ENCODE measurements at regions not wholly inside any gene's neighbourhood (a gene's known extent, or its start where the extent isn't known, plus 50 kb on each side); places are given as distances from the start of the nearest gene placed in this dataset.

GRCh38 chr2:217664761-217665160 lies 338.0 kb downstream of the TNS1 start:
- intact Hi-C loops (cut with micrococcal nuclease), result no loop called here

GRCh38 chr2:217662984-217663602 lies 339.7 kb downstream of the TNS1 start:
- H3K79me2 ChIP-seq (ENCODE audit: insufficient read depth, low read length), result no peaks in the 10 kb centered on the region
- H4K20me1 ChIP-seq (ENCODE audit: insufficient read depth, low read length), result no peaks in the 10 kb centered on the region
- Mint-ChIP-seq H3K9me3 (peaks cover 0 to 3% (median 0%) of the 10 kb centered on the region in 7 donors), H3K4me3 (no peak overlapping the region), H3K27ac (no peak overlapping the region), H3K27me3 (ENCODE audit: low read depth in 3 of 3) (peaks cover 2 to 11% (median 6%) of the 10 kb centered on the region in 3 donors), H3K4me1 (no peaks in the 10 kb centered on the region), H3K36me3 (no peaks in the 10 kb centered on the region)
- H3K4me3 ChIP-seq (replicated peaks in 1 of 3; ENCODE audit: low read depth in 2 of 3, low read length in 3 of 3), result no peak overlapping the region
- no peak overlapping the region for H3K4me2 ChIP-seq (replicated peaks; ENCODE audit: extremely low read depth, low read length, poor library complexity, severe bottlenecking)
- DNase-seq, result no peak
- no peaks in the 10 kb centered on the region for H3K36me3 ChIP-seq (replicated peaks in 1 of 2; ENCODE audit: control insufficient read depth in 1 of 2, insufficient read depth in 2 of 2, low read length in 2 of 2)
- peaks cover 0 to 4% of the 10 kb centered on the region in 2 donors for H3K27me3 ChIP-seq (ENCODE audit: control insufficient read depth in 2 of 2, insufficient read depth in 2 of 2, low read length in 2 of 2)
- no peak overlapping the region for H3K27ac ChIP-seq (ENCODE audit: low read depth in 1 of 2, low read length in 2 of 2)
- no peaks in the 10 kb centered on the region for H3K9me3 ChIP-seq (replicated peaks in 1 of 2; ENCODE audit: control insufficient read depth in 1 of 2, insufficient read depth in 1 of 2, low read length in 2 of 2)
- WGBS (ENCODE audit: insufficient coverage), result 100% methylated on average over 3 of the region's 3 CpGs
- no peak overlapping the region for H2AFZ ChIP-seq (ENCODE audit: insufficient read depth, low read depth, low read length, poor library complexity, severe bottlenecking)
- intact Hi-C loops (cut with micrococcal nuclease), result no loop called here
- H3K9ac ChIP-seq (ENCODE audit: insufficient read depth, low read length, poor library complexity, severe bottlenecking), result no peak overlapping the region
- TF ChIP-seq, protein P1, sequence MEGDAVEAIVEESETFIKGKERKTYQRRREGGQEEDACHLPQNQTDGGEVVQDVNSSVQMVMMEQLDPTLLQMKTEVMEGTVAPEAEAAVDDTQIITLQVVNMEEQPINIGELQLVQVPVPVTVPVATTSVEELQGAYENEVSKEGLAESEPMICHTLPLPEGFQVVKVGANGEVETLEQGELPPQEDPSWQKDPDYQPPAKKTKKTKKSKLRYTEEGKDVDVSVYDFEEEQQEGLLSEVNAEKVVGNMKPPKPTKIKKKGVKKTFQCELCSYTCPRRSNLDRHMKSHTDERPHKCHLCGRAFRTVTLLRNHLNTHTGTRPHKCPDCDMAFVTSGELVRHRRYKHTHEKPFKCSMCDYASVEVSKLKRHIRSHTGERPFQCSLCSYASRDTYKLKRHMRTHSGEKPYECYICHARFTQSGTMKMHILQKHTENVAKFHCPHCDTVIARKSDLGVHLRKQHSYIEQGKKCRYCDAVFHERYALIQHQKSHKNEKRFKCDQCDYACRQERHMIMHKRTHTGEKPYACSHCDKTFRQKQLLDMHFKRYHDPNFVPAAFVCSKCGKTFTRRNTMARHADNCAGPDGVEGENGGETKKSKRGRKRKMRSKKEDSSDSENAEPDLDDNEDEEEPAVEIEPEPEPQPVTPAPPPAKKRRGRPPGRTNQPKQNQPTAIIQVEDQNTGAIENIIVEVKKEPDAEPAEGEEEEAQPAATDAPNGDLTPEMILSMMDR (IDR thresholded peaks at IDR 0.05), result no peak
- no peaks in the 10 kb centered on the region for H3K4me1 ChIP-seq (ENCODE audit: control insufficient read depth in 1 of 2, insufficient read depth in 2 of 2, low read length in 2 of 2)

More at GRCh38 chr2:217664761-217665160, 338.0 kb downstream of the TNS1 start:
- Mint-ChIP-seq H3K4me1 (no peaks in the 10 kb centered on the region), H3K27me3 (ENCODE audit: low read depth in 3 of 3) (peaks cover 2 to 13% (median 6%) of the 10 kb centered on the region in 3 donors), H3K9me3 (peaks cover 0 to 3% (median 0%) of the 10 kb centered on the region in 7 donors), H3K4me3 (no peak overlapping the region), H3K27ac (no peak overlapping the region), H3K36me3 (no peaks in the 10 kb centered on the region)
- 70% methylated on average over 1 of the region's 2 CpGs for WGBS (ENCODE audit: insufficient coverage)
- H3K36me3 ChIP-seq (replicated peaks in 1 of 2; ENCODE audit: control insufficient read depth in 1 of 2, insufficient read depth in 2 of 2, low read length in 2 of 2), result no peaks in the 10 kb centered on the region
- H2AFZ ChIP-seq (ENCODE audit: insufficient read depth, low read depth, low read length, poor library complexity, severe bottlenecking), result no peak overlapping the region
- TF ChIP-seq, protein P1 (IDR thresholded peaks at IDR 0.05), result no peak
- no peaks in the 10 kb centered on the region for H3K79me2 ChIP-seq (ENCODE audit: insufficient read depth, low read length)
- H4K20me1 ChIP-seq (ENCODE audit: insufficient read depth, low read length), result no peaks in the 10 kb centered on the region
- H3K27me3 ChIP-seq (ENCODE audit: control insufficient read depth in 2 of 2, insufficient read depth in 2 of 2, low read length in 2 of 2), result no peaks in the 10 kb centered on the region
- H3K27ac ChIP-seq (ENCODE audit: low read depth in 1 of 2, low read length in 2 of 2), result no peak overlapping the region
- no peak overlapping the region for H3K9ac ChIP-seq (ENCODE audit: insufficient read depth, low read length, poor library complexity, severe bottlenecking)
- no peaks in the 10 kb centered on the region for H3K9me3 ChIP-seq (replicated peaks in 1 of 2; ENCODE audit: control insufficient read depth in 1 of 2, insufficient read depth in 1 of 2, low read length in 2 of 2)
- H3K4me3 ChIP-seq (replicated peaks in 1 of 3; ENCODE audit: low read depth in 2 of 3, low read length in 3 of 3), result no peak overlapping the region
- no peak for DNase-seq
- H3K4me1 ChIP-seq (ENCODE audit: control insufficient read depth in 1 of 2, insufficient read depth in 2 of 2, low read length in 2 of 2), result no peaks in the 10 kb centered on the region
- no peak overlapping the region for H3K4me2 ChIP-seq (replicated peaks; ENCODE audit: extremely low read depth, low read length, poor library complexity, severe bottlenecking)

All from CD14-positive monocyte (primary cell).